Panc1 (cell line): ENCODE measurements at regions not wholly inside any gene's neighbourhood (a gene's known extent, or its start where the extent isn't known, plus 50 kb on each side); places are given as distances from the start of the nearest gene placed in this dataset.
A peak's percentile ranks its signal among the peaks of the same experiment; 100 is the strongest.

ENCODE experiments used
- ATAC-seq: fragments of 200-7000 bp; cut with Tn5 transposase; 2 replicates; pipeline ENCODE4 v1.9.1; 2020; ENCODE audit warnings: mild to moderate bottlenecking, moderate library complexity
- BruUV-seq: library from RNA; stranded (reverse); fragments of 400-500 nt; replicated peaks from 2 replicates; lab custom pipeline; 2021; lab: Mats Ljungman, UMichigan
- CTCF ChIA-PET: fragments of 300-600 bp; sonication (Branson Sonifier 250); formaldehyde crosslinking; loops from one replicate; lab custom pipeline; 2022; ENCODE audit warnings: antibody characterized with exemption; lab: Charles Lee
- POLR2A ChIA-PET: fragments of 300-600 bp; sonication (Branson Sonifier 250); formaldehyde crosslinking; loops from one replicate; lab custom pipeline; 2022; ENCODE audit warnings: antibody characterized with exemption; lab: Charles Lee
- DNase-seq: peaks from one replicate; pipeline ENCODE4 v3.0.0-alpha.2; 2010; ENCODE audit warnings: low read depth, low spot score
- H3K27ac ChIP-seq: 2 replicates; pipeline ENCODE4 v1.5.1; 2011; ENCODE audit warnings: mild to moderate bottlenecking, low read length, inconsistent platforms
- H3K27me3 ChIP-seq: fragments of 200-500 bp; sonication (Bioruptor generic); 2 replicates; pipeline ENCODE4 v1.6.0; 2014; ENCODE audit warnings: low read length, inconsistent platforms; ENCODE audit not compliant: control insufficient read depth, insufficient read depth
- H3K36me3 ChIP-seq: fragments of 200-500 bp; sonication (Bioruptor generic); 2 replicates; pipeline ENCODE4 v1.5.1; 2014; ENCODE audit warnings: inconsistent platforms, mild to moderate bottlenecking, low read length, moderate library complexity; ENCODE audit not compliant: control insufficient read depth, insufficient read depth
- H3K4me1 ChIP-seq: 2 replicates; pipeline ENCODE4 v1.5.1; 2011; ENCODE audit warnings: inconsistent platforms, mild to moderate bottlenecking, low read length, moderate library complexity; ENCODE audit not compliant: control insufficient read depth, insufficient read depth
- H3K4me3 ChIP-seq, 2 experiments: 2 replicates each; pipeline ENCODE4 v1.5.1; 2011 to 2012; ENCODE audit warnings: low read depth in 2 of 2, low read length in 2 of 2, mild to moderate bottlenecking in 2 of 2, inconsistent platforms in 1 of 2, moderate library complexity in 1 of 2
- H3K9me3 ChIP-seq: fragments of 200-500 bp; sonication (Bioruptor generic); 2 replicates; pipeline ENCODE4 v1.5.1; 2014; ENCODE audit warnings: low read depth, mild to moderate bottlenecking, inconsistent platforms, low read length, moderate library complexity; ENCODE audit not compliant: control insufficient read depth, insufficient read depth
- CTCF ChIP-seq: fragments of 450-650 bp; IDR thresholded peaks from 2 replicates; pipeline ENCODE4 v1.5.1; 2017; ENCODE audit warnings: mild to moderate bottlenecking
- POLR2AphosphoS5 ChIP-seq: IDR thresholded peaks from 2 replicates; pipeline ENCODE4 v1.6.1; 2012; ENCODE audit warnings: mild to moderate bottlenecking, low read depth, low read length, moderate library complexity
- SIN3A ChIP-seq: IDR thresholded peaks from 2 replicates; pipeline ENCODE4 v1.6.1; 2012; ENCODE audit warnings: low read depth, mild to moderate bottlenecking, low read length, moderate library complexity, borderline replicate concordance; ENCODE audit not compliant: insufficient read depth
- TCF7L2 ChIP-seq: IDR thresholded peaks from 2 replicates; pipeline ENCODE4 v1.6.1; 2011; ENCODE audit warnings: mild to moderate bottlenecking, low read depth, low read length, inconsistent platforms
- in situ Hi-C: cut with HindIII; loops from 2 replicates; pipeline ENCODE4 v1.10.0; 2016; ENCODE audit warnings: low sequenced_read_pairs, low pct_unique_long_range_greater_than_20kb
- intact Hi-C: fragments of 100-400 bp; cut with micrococcal nuclease; formaldehyde crosslinking; loops from one replicate; pipeline ENCODE4 v1.10.0; 2022; ENCODE audit not compliant: unreplicated experiment
- TF ChIP-seq, protein P1 (sequence below), 2 experiments: IDR thresholded peaks; 2 replicates each; pipeline ENCODE4 v1.6.1; 2011 to 2012; ENCODE audit warnings: low read depth in 2 of 2, control low read depth in 1 of 2, low read length in 1 of 2, mild to moderate bottlenecking in 1 of 2, moderate library complexity in 1 of 2; ENCODE audit not compliant: insufficient read depth in 1 of 2

DNA sequence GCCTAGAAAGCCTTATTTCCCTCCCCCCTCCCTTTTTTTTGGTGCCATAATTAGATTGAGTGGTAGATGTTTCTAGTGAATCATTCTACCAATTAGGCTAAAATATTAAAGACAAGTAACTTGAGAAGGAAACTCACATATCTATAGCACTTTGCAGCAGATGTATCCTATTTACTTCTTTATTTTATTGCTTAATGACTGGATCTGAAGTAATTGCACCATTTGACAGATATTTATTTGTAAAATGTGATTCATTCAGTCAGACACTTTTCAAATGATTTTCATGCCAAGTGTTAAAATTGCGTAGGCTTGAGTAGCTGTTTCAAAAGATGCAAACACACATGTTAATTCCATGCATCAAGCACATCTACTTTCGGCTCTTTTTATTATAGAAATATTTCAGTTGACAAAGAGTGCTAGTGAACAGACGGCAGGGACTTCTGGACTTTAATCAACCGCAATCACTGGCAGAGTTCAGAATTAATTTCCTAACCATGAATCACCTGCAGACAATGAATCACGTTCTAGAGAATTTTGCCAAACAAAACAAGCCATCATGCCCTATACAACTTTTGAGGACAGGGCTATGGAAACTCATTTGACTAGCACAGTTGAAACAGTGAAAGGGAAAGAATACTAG lies 636.8 kb downstream of the MECOM start:
- peak; percentile 54 for DNase-seq

DNA sequence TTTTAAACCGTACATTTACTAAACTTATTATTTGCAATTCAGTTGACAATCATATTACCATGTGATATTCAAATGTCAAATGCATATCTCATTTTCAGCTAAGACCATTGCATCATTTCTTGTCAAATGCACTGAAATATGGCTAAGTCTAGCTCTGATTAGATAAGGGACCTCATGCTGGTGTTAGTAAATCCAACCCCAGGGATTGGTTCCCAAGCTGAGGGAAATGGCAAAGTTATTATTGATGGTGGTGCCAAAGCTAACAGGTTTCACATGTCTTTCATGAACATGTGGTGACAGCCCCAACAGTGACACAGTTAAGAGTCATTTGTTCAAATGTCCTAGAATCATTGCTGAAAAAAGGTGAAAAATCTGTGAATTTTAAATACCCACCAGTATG lies 641.1 kb downstream of the MECOM start:
- BruUV-seq, result no TSS peak
- Histone ChIP-seq H3K9me3 (no peaks in the 10 kb centered on the region), H3K4me1 (no peaks in the 10 kb centered on the region), H3K4me3 (no peak overlapping the region), H3K27ac (no peak overlapping the region), H3K27me3 (no peaks in the 10 kb centered on the region), H3K36me3 (no peaks in the 10 kb centered on the region)
- TF ChIP-seq, protein P1, sequence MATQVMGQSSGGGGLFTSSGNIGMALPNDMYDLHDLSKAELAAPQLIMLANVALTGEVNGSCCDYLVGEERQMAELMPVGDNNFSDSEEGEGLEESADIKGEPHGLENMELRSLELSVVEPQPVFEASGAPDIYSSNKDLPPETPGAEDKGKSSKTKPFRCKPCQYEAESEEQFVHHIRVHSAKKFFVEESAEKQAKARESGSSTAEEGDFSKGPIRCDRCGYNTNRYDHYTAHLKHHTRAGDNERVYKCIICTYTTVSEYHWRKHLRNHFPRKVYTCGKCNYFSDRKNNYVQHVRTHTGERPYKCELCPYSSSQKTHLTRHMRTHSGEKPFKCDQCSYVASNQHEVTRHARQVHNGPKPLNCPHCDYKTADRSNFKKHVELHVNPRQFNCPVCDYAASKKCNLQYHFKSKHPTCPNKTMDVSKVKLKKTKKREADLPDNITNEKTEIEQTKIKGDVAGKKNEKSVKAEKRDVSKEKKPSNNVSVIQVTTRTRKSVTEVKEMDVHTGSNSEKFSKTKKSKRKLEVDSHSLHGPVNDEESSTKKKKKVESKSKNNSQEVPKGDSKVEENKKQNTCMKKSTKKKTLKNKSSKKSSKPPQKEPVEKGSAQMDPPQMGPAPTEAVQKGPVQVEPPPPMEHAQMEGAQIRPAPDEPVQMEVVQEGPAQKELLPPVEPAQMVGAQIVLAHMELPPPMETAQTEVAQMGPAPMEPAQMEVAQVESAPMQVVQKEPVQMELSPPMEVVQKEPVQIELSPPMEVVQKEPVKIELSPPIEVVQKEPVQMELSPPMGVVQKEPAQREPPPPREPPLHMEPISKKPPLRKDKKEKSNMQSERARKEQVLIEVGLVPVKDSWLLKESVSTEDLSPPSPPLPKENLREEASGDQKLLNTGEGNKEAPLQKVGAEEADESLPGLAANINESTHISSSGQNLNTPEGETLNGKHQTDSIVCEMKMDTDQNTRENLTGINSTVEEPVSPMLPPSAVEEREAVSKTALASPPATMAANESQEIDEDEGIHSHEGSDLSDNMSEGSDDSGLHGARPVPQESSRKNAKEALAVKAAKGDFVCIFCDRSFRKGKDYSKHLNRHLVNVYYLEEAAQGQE (IDR thresholded peaks at IDR 0.05; ENCODE audit: insufficient read depth in 1 of 2, low read depth in 2 of 2, low read length in 1 of 2), result no peak
- TF ChIP-seq SIN3A, result no peak
- TF ChIP-seq POLR2AphosphoS5, result no peak
- no peak for TF ChIP-seq TCF7L2
- no peak for TF ChIP-seq CTCF
- ATAC-seq (no peak), DNase-seq (no peak)
- POLR2A ChIA-PET, result no interaction called here
- in situ Hi-C loops (no loop called here), intact Hi-C loops (no loop called here)
- CTCF ChIA-PET, result no interaction called here

More for the DNA sequence above, 636.8 kb downstream of the MECOM start:
- CTCF ChIA-PET, result no interaction called here
- H3K4me3 ChIP-seq, result no peak overlapping the region
- POLR2A ChIA-PET, result no interaction called here
- no peaks in the 10 kb centered on the region for H3K4me1 ChIP-seq
- H3K36me3 ChIP-seq, result no peaks in the 10 kb centered on the region
- no peaks in the 10 kb centered on the region for H3K9me3 ChIP-seq
- ATAC-seq, result peak; percentile 51
- H3K27ac ChIP-seq, result no peak overlapping the region
- intact Hi-C loops, result no loop called here
- TF ChIP-seq, protein P1 (IDR thresholded peaks at IDR 0.05; ENCODE audit: insufficient read depth in 1 of 2, low read depth in 2 of 2, low read length in 1 of 2), result no peak
- TF ChIP-seq SIN3A, result no peak
- TF ChIP-seq TCF7L2, result no peak
- no peak for TF ChIP-seq CTCF
- TF ChIP-seq POLR2AphosphoS5, result no peak
- in situ Hi-C loops, result no loop called here
- no TSS peak for BruUV-seq
- H3K27me3 ChIP-seq, result no peaks in the 10 kb centered on the region
